WTC11 (cell line): ENCODE measurements at regions not wholly inside any gene's neighbourhood (a gene's known extent, or its start where the extent isn't known, plus 50 kb on each side); places are given as distances from the start of the nearest gene placed in this dataset.

Experiments used
- CREB1 ChIP-seq: sonication (generic); formaldehyde crosslinking; IDR thresholded peaks from 2 replicates; pipeline ENCODE4 v1.8.0; 2023; ENCODE audit warnings: mild to moderate bottlenecking, missing genetic modification reagents
- ETV6 ChIP-seq: sonication (generic); formaldehyde crosslinking; IDR thresholded peaks from 2 replicates; pipeline ENCODE4 v1.8.1; 2022; ENCODE audit warnings: mild to moderate bottlenecking, missing genetic modification reagents
- KAT7 ChIP-seq: sonication (generic); formaldehyde crosslinking; IDR thresholded peaks from 2 replicates; pipeline ENCODE4 v1.8.1; 2023; ENCODE audit warnings: missing genetic modification reagents, mild to moderate bottlenecking, borderline replicate concordance
- MYBL2 ChIP-seq: sonication (generic); formaldehyde crosslinking; IDR thresholded peaks from 2 replicates; pipeline ENCODE4 v1.8.1; 2023; ENCODE audit warnings: mild to moderate bottlenecking, moderate library complexity, missing genetic modification reagents
- NFATC4 ChIP-seq: fragments of 250-450 bp; sonication (Bioruptor Pico); IDR thresholded peaks from 2 replicates; pipeline ENCODE4 v1.9.0; 2021; ENCODE audit warnings: mild to moderate bottlenecking
- NR2C2 ChIP-seq: sonication (generic); formaldehyde crosslinking; IDR thresholded peaks from 2 replicates; pipeline ENCODE4 v1.8.0; 2022; ENCODE audit warnings: mild to moderate bottlenecking, missing genetic modification reagents
- RELA ChIP-seq: sonication (generic); formaldehyde crosslinking; IDR thresholded peaks from 2 replicates; pipeline ENCODE4 v1.8.1; 2022; ENCODE audit warnings: missing genetic modification reagents, mild to moderate bottlenecking, borderline replicate concordance
- SP1 ChIP-seq: sonication (generic); formaldehyde crosslinking; conservative IDR thresholded peaks from 2 replicates; pipeline ENCODE4 v1.8.1; 2022; ENCODE audit warnings: missing genetic modification reagents
- ZNF138 ChIP-seq: sonication (generic); formaldehyde crosslinking; conservative IDR thresholded peaks from 2 replicates; pipeline ENCODE4 v1.8.1; 2022; ENCODE audit warnings: mild to moderate bottlenecking, moderate library complexity, missing genetic modification reagents
- TF ChIP-seq, protein P1 (sequence below): fragments of 200-600 bp; IDR thresholded peaks from 2 replicates; pipeline ENCODE4 v1.8.0; 2022; ENCODE audit warnings: antibody characterized with exemption
- TF ChIP-seq, protein P2 (sequence below): sonication (generic); formaldehyde crosslinking; IDR thresholded peaks from 2 replicates; pipeline ENCODE4 v1.8.0; 2023; ENCODE audit warnings: mild to moderate bottlenecking, missing genetic modification reagents
- TF ChIP-seq, protein P3 (sequence below): sonication (generic); formaldehyde crosslinking; IDR thresholded peaks from 2 replicates; pipeline ENCODE4 v1.8.0; 2022; ENCODE audit warnings: mild to moderate bottlenecking, missing genetic modification reagents
- TF ChIP-seq, protein P4 (sequence below): sonication (generic); formaldehyde crosslinking; IDR thresholded peaks from 2 replicates; pipeline ENCODE4 v1.8.1; 2022; ENCODE audit warnings: mild to moderate bottlenecking, missing genetic modification reagents, moderate library complexity, borderline replicate concordance

DNA sequence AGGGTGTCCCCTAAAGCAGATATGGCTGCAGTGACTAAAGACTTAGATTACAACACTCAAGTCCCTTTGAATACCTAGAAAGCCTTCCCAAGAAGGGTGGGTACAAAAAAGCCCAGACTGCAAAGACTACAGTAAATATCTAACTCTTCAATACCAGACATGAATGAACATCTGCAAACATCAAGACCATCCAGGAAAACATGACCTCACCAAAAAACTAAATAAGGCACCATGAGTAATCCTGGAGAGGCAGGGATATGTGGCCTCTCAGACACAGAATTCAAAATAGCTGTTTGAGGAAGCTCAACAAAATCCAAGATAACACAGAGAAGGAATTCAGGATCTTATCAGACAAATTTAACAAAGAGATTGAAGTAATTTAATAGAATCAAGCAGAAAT lies 138.2 kb upstream of the OTOS start:
- TF ChIP-seq CREB1 (CRISPR knock-in tag) (no peak), ZNF138 (CRISPR knock-in tag) (no peak), NR2C2 (no peak), ETV6 (CRISPR knock-in tag) (no peak), KAT7 (CRISPR knock-in tag) (no peak), MYBL2 (CRISPR knock-in tag) (no peak), SP1 (CRISPR knock-in tag) (no peak), RELA (CRISPR knock-in tag) (no peak), NFATC4 (CRISPR knock-in tag) (no peak)
- TF ChIP-seq, protein P1, sequence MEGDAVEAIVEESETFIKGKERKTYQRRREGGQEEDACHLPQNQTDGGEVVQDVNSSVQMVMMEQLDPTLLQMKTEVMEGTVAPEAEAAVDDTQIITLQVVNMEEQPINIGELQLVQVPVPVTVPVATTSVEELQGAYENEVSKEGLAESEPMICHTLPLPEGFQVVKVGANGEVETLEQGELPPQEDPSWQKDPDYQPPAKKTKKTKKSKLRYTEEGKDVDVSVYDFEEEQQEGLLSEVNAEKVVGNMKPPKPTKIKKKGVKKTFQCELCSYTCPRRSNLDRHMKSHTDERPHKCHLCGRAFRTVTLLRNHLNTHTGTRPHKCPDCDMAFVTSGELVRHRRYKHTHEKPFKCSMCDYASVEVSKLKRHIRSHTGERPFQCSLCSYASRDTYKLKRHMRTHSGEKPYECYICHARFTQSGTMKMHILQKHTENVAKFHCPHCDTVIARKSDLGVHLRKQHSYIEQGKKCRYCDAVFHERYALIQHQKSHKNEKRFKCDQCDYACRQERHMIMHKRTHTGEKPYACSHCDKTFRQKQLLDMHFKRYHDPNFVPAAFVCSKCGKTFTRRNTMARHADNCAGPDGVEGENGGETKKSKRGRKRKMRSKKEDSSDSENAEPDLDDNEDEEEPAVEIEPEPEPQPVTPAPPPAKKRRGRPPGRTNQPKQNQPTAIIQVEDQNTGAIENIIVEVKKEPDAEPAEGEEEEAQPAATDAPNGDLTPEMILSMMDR, result no peak
- TF ChIP-seq, protein P2, sequence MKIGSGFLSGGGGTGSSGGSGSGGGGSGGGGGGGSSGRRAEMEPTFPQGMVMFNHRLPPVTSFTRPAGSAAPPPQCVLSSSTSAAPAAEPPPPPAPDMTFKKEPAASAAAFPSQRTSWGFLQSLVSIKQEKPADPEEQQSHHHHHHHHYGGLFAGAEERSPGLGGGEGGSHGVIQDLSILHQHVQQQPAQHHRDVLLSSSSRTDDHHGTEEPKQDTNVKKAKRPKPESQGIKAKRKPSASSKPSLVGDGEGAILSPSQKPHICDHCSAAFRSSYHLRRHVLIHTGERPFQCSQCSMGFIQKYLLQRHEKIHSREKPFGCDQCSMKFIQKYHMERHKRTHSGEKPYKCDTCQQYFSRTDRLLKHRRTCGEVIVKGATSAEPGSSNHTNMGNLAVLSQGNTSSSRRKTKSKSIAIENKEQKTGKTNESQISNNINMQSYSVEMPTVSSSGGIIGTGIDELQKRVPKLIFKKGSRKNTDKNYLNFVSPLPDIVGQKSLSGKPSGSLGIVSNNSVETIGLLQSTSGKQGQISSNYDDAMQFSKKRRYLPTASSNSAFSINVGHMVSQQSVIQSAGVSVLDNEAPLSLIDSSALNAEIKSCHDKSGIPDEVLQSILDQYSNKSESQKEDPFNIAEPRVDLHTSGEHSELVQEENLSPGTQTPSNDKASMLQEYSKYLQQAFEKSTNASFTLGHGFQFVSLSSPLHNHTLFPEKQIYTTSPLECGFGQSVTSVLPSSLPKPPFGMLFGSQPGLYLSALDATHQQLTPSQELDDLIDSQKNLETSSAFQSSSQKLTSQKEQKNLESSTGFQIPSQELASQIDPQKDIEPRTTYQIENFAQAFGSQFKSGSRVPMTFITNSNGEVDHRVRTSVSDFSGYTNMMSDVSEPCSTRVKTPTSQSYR (CRISPR knock-in tag), result no peak
- TF ChIP-seq, protein P3, sequence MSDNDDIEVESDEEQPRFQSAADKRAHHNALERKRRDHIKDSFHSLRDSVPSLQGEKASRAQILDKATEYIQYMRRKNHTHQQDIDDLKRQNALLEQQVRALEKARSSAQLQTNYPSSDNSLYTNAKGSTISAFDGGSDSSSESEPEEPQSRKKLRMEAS (CRISPR knock-in tag), result no peak
- TF ChIP-seq, protein P4, sequence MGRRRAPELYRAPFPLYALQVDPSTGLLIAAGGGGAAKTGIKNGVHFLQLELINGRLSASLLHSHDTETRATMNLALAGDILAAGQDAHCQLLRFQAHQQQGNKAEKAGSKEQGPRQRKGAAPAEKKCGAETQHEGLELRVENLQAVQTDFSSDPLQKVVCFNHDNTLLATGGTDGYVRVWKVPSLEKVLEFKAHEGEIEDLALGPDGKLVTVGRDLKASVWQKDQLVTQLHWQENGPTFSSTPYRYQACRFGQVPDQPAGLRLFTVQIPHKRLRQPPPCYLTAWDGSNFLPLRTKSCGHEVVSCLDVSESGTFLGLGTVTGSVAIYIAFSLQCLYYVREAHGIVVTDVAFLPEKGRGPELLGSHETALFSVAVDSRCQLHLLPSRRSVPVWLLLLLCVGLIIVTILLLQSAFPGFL (CRISPR knock-in tag), result no peak
